Heart left ventricle (tissue), 16 donors: ENCODE measurements at regions not wholly inside any gene's neighbourhood (a gene's known extent, or its start where the extent isn't known, plus 50 kb on each side); places are given as distances from the start of the nearest gene placed in this dataset.

Experiments
- ATAC-seq, 4 donors: fragments of 200-7000 bp; cut with Tn5 transposase; one replicate each; pipeline ENCODE4 v1.9.1; 2020 to 2022; ENCODE audit warnings: moderate library complexity in 4 of 4, mild to moderate bottlenecking in 3 of 4, moderate number of reproducible peaks in 1 of 4
- DNase-seq, 5 donors: peaks; one replicate each; pipeline ENCODE4 v3.0.0-alpha.2; 2020
- H3K27ac ChIP-seq, 12 donors: fragments of 200-600 bp; sonication (generic) in 4 of 12; one replicate each; pipeline versions ENCODE4 v1.5.0 to v1.8.0; 2016 to 2022; ENCODE audit warnings: mild to moderate bottlenecking in 2 of 12
- H3K27me3 ChIP-seq, 9 donors: fragments of 200-600 bp; sonication (generic) in 2 of 9; one replicate each; pipeline versions ENCODE4 v1.5.1 to v1.8.0; 2016 to 2022; ENCODE audit warnings: mild to moderate bottlenecking in 3 of 9
- H3K36me3 ChIP-seq, 9 donors: fragments of 200-600 bp; sonication (generic) in 2 of 9; one replicate each; pipeline versions ENCODE4 v1.5.0 to v1.8.0; 2018 to 2022; ENCODE audit warnings: mild to moderate bottlenecking in 2 of 9
- H3K4me1 ChIP-seq, 12 donors: fragments of 200-600 bp; sonication (generic) in 4 of 12; one replicate each; pipeline versions ENCODE4 v1.5.0 to v1.8.0; 2016 to 2022; ENCODE audit warnings: mild to moderate bottlenecking in 3 of 12
- H3K4me3 ChIP-seq, 12 donors: fragments of 200-600 bp; sonication (generic) in 4 of 12; one replicate each; pipeline versions ENCODE4 v1.5.0 to v1.8.0; 2017 to 2022; ENCODE audit warnings: mild to moderate bottlenecking in 9 of 12, moderate library complexity in 4 of 12
- H3K9me3 ChIP-seq, 12 donors: fragments of 200-600 bp; sonication (generic) in 4 of 12; one replicate each; pipeline versions ENCODE4 v1.5.0 to v1.8.0; 2016 to 2022; ENCODE audit warnings: mild to moderate bottlenecking in 1 of 12
- POLR2A ChIP-seq, 2 donors: fragments of 450-650 bp; IDR thresholded peaks; one replicate each; pipeline ENCODE4 v1.6.1; 2017; ENCODE audit warnings: antibody characterized with exemption in 2 of 2, mild to moderate bottlenecking in 2 of 2, moderate library complexity in 2 of 2
- WGBS, 4 donors: extraction: QIAGEN DNeasy Blood & Tissue Kit in 2 of 4; methylation state at CpG; one replicate each; pipeline versions ENCODE4 v1.1.5 to v1.1.7; 2013 to 2018; 5-methylcytosine and 5-hydroxymethylcytosine counted together
- intact Hi-C, 10 donors: fragments of 100-400 bp; cut with DNase I; formaldehyde crosslinking; loops; one replicate each; pipeline versions ENCODE4 v1.11.1 to v1.14.2; 2022
- TF ChIP-seq, protein P1 (sequence below), 12 donors: fragments of 200-600 bp; sonication (generic) in 4 of 12; IDR thresholded peaks; one replicate each; pipeline versions ENCODE4 v1.5.0 to v1.8.0; 2018 to 2022; ENCODE audit warnings: antibody characterized with exemption in 12 of 12, mild to moderate bottlenecking in 5 of 12
- donor health status: ischemic (EF 13 %, LVEDD 7.1; RV severe dilation, severe dysfunction).
- donor health status: healthy with polysubstance abuse.
- donor health status: DM: no; HTN: yes; CAD: no.
- donor health status: DM: no; HTN: no; CAD: no.
- donor health status: ischemic (EF 25% LVEDD 6.9; RV normal size, moderate dysfunction).
- donor health status: ischemic (EF 25% LVEDD 5.7; RV mildly dilated, moderate dysfunction).
- donor health status: healthy.
- donor health status: DM: yes; HTN: yes; CAD: no.
- donor health status: ischemic (EF 35%, LVEDD 5.7; RV mildly dilated, moderate dysfunction).
- donor health status: nonischemic (EF 11% LVEDD 7.7; RV severe dilation, severe dysfunction).
- donor health status: DM: yes; HTN: yes; CAD: no.
- donor health status: PGD.
- donor health status: ischemic (EF 29% LVEDD 5.4; RV normal size, mild dysfunction).
- donor health status: nonischemic (EF 23%, LVEDD 6.1; RV moderate dilation, normal function).

- H3K9me3 ChIP-seq = no peaks in the 10 kb centered on the region
- no peak overlapping the region for H3K27ac ChIP-seq
- intact Hi-C loops = no loop called here
- no peak overlapping the region for H3K4me3 ChIP-seq
- TF ChIP-seq, protein P1, sequence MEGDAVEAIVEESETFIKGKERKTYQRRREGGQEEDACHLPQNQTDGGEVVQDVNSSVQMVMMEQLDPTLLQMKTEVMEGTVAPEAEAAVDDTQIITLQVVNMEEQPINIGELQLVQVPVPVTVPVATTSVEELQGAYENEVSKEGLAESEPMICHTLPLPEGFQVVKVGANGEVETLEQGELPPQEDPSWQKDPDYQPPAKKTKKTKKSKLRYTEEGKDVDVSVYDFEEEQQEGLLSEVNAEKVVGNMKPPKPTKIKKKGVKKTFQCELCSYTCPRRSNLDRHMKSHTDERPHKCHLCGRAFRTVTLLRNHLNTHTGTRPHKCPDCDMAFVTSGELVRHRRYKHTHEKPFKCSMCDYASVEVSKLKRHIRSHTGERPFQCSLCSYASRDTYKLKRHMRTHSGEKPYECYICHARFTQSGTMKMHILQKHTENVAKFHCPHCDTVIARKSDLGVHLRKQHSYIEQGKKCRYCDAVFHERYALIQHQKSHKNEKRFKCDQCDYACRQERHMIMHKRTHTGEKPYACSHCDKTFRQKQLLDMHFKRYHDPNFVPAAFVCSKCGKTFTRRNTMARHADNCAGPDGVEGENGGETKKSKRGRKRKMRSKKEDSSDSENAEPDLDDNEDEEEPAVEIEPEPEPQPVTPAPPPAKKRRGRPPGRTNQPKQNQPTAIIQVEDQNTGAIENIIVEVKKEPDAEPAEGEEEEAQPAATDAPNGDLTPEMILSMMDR (IDR thresholded peaks at IDR 0.05) = no peak
- TF ChIP-seq POLR2A (IDR thresholded peaks at IDR 0.05) = no peak
- no peaks in the 10 kb centered on the region for H3K27me3 ChIP-seq
- DNase-seq = no peak
- ATAC-seq = peak in 1 of 4 donors; percentile 34
- 22 to 40% (median 31%) methylated on average over 2 of the region's 2 CpGs for WGBS, 4 donors
- H3K36me3 ChIP-seq = no peaks in the 10 kb centered on the region
- peaks cover 0 to 15% (median 0%) of the 10 kb centered on the region in 12 donors for H3K4me1 ChIP-seq
Observed at GRCh38 chr4:20403290-20403689, 151.6 kb downstream of the SLIT2 start.

DNA sequence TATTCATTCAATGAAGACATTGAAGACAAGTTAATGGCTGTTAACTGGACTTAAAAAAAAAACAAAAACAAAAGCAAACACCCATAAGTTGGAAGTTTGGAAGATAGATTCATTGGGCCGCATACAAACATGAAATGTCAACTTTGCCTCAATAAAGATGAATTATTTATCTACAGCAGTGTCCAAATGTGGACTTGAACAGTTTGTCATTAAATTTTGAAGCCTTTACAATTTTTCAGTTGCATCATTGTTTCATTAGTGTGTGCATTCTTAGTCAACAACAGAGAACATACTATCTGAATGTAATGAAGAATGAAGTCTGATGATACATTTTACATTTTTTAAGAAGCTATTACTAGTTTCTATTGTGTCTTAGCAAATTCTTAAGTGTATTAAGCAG is 152.1 kb downstream of the SLIT2 start:
- no peak for ATAC-seq
- Histone ChIP-seq H3K27me3 (no peaks in the 10 kb centered on the region), H3K36me3 (no peaks in the 10 kb centered on the region), H3K4me1 (peaks cover 0 to 15% (median 0%) of the 10 kb centered on the region in 12 donors), H3K4me3 (no peak overlapping the region), H3K9me3 (no peaks in the 10 kb centered on the region), H3K27ac (no peak overlapping the region)
- TF ChIP-seq, protein P1 (IDR thresholded peaks at IDR 0.05) = no peak
- no peak for TF ChIP-seq POLR2A (IDR thresholded peaks at IDR 0.05)
- WGBS, 4 donors = 86 to 97% (median 92%) methylated on average over 1 of the region's 1 CpG
- intact Hi-C loops = no loop called here
- no peak for DNase-seq

DNA sequence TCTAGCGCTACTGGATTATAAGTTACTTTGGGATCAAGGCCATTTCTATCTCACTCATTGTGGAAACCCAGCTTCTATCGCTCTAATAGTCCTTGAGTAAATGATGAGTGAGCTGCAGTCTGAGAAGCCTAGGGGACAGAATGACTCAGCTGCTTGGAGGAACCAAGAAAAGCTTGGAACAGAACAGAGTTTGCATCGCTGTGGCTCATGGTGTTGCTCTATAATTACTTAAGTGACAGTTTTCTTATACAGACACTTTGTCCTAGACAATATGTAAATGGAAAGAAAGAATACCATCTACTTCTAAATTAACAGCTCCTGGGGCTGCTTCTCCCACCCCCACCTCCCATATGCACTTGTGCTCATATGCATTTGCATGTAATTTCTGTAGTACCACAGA is 156.9 kb downstream of the SLIT2 start:
- H3K27me3 ChIP-seq = no peaks in the 10 kb centered on the region
- 80 to 91% (median 89%) methylated on average over 3 of the region's 3 CpGs for WGBS, 4 donors
- H3K4me3 ChIP-seq = no peak overlapping the region
- H3K9me3 ChIP-seq = peaks cover 0 to 3% (median 0%) of the 10 kb centered on the region in 12 donors
- TF ChIP-seq, protein P1 (IDR thresholded peaks at IDR 0.05) = no peak
- no peak for TF ChIP-seq POLR2A (IDR thresholded peaks at IDR 0.05)
- ATAC-seq (peak in 2 of 4 donors; percentile 59 to 78), DNase-seq (no peak)
- H3K27ac ChIP-seq = no peak overlapping the region
- H3K4me1 ChIP-seq = peaks cover 0 to 9% (median 0%) of the 10 kb centered on the region in 12 donors
- intact Hi-C loops = no loop called here
- no peaks in the 10 kb centered on the region for H3K36me3 ChIP-seq

DNA sequence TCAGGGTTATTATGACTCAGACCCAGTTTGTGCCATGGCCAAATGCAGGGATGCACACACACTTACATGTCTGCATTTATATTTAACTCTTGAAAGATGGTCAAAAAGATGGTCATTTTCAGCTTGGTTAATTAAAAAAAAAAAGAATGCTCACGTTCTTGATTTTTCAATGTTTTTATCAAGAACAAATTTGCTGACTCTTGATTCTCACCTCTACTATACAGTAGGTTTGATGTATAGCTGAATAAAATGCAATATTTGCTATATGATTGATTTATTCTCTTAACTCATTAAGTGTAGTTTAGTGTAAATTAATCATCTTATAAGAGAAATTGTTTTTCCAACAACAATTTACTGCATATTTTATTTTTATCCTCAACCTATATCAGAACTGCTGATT is 160.4 kb downstream of the SLIT2 start:
- 80 to 84% (median 83%) methylated on average over 1 of the region's 1 CpG for WGBS, 4 donors

More for the DNA sequence above, 160.4 kb downstream of the SLIT2 start:
- Histone ChIP-seq H3K27ac (no peak overlapping the region), H3K36me3 (no peaks in the 10 kb centered on the region), H3K4me1 (peaks cover 0 to 7% (median 0%) of the 10 kb centered on the region in 12 donors), H3K4me3 (no peak overlapping the region), H3K9me3 (peaks cover 0 to 3% (median 0%) of the 10 kb centered on the region in 12 donors), H3K27me3 (no peaks in the 10 kb centered on the region)
- intact Hi-C loops = loop anchor here in 1 of 10 donors (10.0 kb wide), 1 partner anchor 273 kb away; no protein-coding TSS in a partner anchor
- no peak for TF ChIP-seq POLR2A (IDR thresholded peaks at IDR 0.05)
- TF ChIP-seq, protein P1 (IDR thresholded peaks at IDR 0.05) = no peak
- ATAC-seq = no peak
- no peak for DNase-seq
